ENCODE measurements at regions not wholly inside any gene's neighbourhood (a gene's known extent, or its start where the extent isn't known, plus 50 kb on each side); places are given as distances from the start of the nearest gene placed in this dataset.

GRCh38 chr2:114350186-114350725 lies 92.2 kb upstream of the DPP10 start:
- no peak for TF ChIP-seq POLR2AphosphoS5 (IDR thresholded peaks at IDR 0.05; ENCODE audit: low read length)
- TF ChIP-seq PAX5 (IDR thresholded peaks at IDR 0.05; ENCODE audit: borderline replicate concordance, low read depth, low read length): no peak
- TF ChIP-seq CTCF (IDR thresholded peaks at IDR 0.05 in 2 of 3, conservative IDR thresholded peaks at IDR 0.05 in 1 of 3; ENCODE audit: control insufficient read depth in 2 of 3, extremely low read depth in 1 of 3, insufficient read depth in 1 of 3, low read depth in 3 of 3, low read length in 3 of 3): no peak
- TF ChIP-seq NR2F1 (conservative IDR thresholded peaks at IDR 0.05): no peak
- no peak for TF ChIP-seq MEF2A (IDR thresholded peaks at IDR 0.05; ENCODE audit: insufficient read depth, low read depth, low read length)
- no peak for TF ChIP-seq ATF3 (IDR thresholded peaks at IDR 0.05; ENCODE audit: borderline replicate concordance, extremely low read depth, low read depth, low read length)
- no peak for TF ChIP-seq EP300 (IDR thresholded peaks at IDR 0.05; ENCODE audit: borderline replicate concordance in 1 of 2, control insufficient read depth in 1 of 2, low read depth in 2 of 2, low read length in 2 of 2)
